ENCODE measurements at regions not wholly inside any gene's neighbourhood (a gene's known extent, or its start where the extent isn't known, plus 50 kb on each side); places are given as distances from the start of the nearest gene placed in this dataset.
"Not testable (repeated sequence)": the region's sequence is repeated elsewhere in the genome, so short reads cannot be mapped to it uniquely, and the experiment has no call there.

DNA sequence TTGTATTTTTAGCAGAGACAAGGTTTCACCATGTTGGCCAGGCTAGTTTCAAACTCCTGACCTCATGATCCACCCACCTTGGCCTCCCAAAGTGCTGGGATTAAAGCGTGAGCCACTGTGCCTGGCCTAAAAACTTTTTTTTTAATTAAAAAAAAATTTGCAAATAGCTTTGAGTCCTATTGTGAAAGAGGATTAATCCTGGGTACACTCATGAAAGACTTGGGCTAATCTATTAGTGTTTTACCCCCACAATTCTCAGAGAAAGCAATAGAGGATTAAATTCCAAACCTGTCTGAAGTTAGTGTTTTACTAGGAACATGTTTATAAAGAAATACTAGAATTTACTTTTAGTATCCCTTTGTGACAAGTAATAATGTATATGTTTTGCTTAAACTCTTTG, 76.9 kb upstream of the ITGB1 start:
- DNase-seq: no peak

DNA sequence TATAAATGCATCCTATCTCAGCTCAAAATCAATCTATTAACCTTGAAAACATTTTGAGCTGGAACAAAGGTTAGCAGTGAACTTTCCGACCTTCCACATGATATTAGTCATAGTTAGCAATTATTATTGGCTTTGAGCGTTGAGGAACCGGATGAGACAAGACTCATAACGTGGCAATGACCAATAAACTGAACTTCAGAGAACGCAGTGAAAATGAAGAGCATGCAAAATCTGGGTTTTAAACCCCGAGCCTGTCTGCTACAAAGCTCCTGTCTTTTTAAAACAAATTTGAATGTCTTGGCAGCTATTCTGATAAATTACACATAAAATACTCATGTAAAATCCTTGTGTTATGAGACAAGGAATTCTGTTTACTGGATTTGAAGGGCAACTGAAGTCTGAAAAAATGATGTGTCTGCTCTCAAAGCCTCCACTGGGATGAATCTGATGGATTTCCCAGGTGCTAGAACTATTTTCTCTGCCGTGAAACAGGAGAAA, 74.7 kb upstream of the ITGB1 start:
- DNase-seq: no peak

DNA sequence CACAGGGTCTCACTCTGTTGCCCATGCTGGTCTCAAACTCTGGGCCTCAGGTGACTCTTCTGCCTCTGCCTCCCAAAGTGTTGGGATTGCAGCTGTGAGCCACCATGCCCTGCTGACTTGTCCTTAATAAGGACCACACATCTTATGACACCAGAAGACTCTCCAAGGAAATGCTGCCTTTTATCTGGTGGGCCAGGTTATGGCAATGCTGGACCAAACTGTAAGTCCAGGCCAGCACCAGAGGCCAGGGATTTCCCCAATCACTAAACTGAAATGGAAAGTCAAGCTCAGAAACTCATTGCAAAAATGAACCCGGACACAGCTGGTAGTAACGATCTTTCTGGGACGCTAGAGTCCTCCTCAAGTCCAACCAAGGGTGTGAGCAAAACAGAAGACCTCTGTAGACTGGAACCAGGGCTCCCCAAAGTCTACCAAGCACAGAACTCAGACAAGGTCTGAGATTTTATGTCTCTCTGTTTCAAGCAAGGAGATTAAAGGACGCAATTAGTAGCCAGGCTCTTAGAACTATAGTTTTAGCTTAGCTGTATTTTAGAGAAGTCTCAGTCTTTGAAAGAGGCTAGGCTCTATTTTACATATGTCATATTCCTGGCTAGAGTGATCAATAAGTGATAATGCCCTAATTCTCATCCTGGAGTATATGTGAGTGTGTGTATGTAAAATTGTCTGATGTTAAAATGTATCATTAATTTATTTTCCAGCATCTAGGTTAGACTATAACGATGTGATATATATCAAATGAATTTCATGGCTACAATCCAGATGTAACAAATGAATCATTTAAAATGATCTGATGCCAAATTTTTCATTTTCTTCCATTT, 74.0 kb upstream of the ITGB1 start:
- DNase-seq: no peak

DNA sequence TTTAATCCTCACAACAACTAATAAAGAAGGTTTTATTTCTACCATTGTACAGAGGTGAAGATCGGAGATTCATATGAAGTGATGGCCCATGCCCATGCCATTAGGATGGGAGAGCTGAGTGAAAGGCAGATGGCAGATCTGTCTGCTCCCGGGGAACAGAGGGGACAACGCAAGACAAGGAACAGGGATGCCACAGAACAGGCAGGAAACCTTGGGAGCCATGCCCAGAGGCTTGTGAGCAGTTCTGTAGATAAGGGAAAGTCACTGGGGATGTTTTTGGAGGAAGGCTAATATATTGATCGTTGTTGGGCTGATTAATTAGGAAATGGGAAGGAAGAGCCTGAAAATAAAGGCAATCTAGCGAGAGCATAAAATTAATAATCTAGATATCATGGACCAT, 73.1 kb upstream of the ITGB1 start:
- DNase-seq: no peak

DNA sequence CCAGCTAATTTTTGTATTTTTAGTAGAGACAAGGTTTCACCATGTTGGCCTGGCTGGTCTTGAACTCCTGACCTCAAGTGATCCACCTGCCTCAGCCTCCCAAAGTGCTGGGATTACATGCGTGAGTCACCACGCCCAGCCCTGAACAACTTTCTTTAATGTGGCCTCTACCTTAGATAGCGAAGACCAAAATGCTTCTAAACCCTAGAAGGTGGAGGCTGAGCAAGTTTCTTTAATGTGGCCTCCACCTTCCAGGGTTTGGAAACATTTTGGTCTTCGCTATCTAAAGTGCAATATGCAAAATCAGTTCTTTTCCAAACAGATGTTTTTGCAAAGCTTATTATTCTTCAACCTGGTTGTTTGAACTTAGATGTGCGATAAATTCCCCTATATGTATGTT, 70.5 kb upstream of the ITGB1 start:
- DNase-seq: not testable (repeated sequence)

DNA sequence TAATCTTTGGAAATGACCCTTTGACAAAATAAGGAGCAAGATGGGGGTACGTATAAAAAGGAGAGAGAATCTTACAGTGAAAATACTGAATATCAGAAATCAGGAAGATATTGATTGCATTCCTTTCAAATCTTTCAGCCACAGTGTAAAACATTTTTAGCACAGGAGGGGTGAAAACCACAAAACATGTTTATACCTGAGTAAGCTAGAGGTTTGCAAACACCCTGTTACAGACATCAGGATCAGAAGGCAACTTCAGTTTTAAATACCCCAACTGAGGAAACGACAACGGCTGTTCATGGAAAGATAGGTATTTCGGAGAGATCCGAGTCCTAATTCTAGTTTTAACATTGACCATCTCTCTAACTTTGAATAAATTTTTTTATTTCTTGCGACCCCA, 69.1 kb upstream of the ITGB1 start:
- DNase-seq: no peak

DNA sequence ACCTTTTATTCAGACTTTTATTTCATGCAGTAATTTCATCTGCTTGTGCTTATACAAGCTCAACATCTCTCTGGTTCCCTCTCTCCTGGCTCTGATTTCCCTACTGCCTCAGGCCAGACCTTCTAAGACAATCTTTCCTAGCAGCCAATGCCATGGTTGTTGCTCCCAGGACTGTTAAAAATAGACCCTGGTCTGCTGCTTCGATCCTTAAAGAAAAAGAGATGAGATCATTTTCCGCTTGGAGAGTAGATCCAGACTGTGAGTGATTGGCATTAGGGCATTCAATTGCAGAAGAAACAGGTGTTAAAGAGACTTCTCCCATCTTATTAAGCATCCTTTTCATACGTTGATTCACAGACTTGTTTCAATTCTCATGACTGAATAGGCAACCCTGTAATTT, 68.4 kb upstream of the ITGB1 start:
- DNase-seq: no peak

DNA sequence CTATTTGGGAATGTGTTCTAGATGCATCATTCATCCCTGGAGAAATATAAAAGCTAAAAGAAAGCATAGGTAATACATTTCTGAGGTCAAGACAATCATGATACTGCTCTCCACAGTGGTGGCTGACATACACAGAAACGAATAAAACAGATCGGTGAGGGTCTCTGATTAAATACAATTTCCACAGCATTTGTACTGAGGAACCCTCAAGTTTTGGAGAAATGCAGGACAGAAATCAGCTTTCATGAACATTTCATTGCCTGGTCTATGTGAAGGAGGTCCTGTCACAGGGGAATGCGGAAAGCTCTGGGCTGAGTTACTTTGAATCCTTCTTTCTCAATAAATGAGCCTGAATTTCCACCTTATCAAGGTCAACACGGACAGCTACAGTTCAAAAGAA, 67.9 kb upstream of the ITGB1 start:
- DNase-seq: no peak

DNA sequence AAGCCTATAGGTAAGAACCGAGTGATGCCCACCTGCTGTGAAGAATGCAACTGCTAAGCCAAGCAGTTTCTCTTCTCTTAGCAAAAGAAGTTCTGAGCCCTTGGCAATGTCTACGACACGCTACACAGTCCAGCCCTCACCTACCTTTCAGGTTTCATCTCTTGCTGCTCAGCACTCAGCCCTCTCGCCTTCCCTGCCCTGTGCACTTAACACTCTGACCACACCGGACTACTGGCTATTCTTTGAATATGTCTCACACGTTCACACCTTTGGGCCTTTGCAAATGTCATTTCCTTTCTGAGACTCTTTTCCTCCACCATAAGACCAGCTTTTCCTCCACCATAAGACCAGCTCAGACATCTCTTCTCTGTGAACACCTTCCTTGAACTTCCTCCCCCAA, 67.0 kb upstream of the ITGB1 start:
- DNase-seq: no peak

DNA sequence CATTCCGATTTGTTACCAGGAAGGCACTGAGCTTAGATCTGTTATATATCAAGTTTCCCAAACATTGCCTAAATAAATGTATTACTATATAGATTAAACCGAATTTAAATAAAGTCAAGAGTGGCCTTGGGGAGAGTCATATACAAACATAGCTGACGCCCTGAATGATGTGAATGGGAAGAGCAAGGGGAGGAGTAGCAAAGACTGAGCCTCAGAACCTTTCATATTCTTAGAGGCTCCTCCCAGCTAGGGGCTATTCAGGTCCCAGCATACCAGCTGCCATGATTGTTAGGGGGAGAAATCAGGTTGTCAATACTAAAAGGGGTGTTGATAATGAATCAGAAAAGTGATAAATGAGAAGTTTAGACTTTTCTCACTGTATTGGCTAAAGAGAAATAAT, 64.7 kb upstream of the ITGB1 start:
- no peak for DNase-seq

DNA sequence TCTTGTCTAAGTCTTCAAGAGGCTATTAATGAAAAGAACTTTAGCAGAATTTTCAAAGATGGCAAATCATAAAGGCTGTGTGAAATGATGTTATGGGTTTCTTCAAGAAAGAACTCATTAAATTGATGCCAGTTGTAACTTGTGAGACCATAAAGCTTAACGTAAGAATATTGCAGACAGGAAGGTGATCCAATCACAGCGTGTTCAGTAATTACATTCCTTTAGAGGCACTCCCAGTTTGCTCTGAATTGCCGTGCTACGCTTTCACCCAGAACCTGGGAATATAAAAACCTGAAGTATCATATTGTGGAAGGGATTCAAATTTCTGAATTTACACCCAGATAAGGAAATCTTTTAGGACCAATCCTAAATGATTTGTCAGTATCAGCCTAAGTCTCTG, 64.1 kb upstream of the ITGB1 start:
- no peak for DNase-seq

DNA sequence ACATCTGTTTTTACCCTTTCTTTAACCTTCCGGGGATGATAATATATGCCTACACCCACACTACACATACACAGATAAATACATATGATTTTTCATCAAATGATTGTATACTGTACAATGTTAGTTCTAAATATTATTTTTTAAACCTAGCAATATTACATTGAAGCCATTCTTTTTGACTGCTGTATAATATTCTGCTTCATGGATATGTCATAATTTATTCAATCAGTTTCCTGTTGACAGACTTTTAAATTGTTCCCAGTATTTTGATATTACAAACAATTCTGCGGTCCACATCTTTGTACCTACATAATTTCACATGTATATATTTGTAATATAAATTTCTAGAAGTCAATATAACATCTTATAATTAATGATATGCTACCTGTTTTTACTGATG, 59.0 kb upstream of the ITGB1 start:
- no peak for DNase-seq

DNA sequence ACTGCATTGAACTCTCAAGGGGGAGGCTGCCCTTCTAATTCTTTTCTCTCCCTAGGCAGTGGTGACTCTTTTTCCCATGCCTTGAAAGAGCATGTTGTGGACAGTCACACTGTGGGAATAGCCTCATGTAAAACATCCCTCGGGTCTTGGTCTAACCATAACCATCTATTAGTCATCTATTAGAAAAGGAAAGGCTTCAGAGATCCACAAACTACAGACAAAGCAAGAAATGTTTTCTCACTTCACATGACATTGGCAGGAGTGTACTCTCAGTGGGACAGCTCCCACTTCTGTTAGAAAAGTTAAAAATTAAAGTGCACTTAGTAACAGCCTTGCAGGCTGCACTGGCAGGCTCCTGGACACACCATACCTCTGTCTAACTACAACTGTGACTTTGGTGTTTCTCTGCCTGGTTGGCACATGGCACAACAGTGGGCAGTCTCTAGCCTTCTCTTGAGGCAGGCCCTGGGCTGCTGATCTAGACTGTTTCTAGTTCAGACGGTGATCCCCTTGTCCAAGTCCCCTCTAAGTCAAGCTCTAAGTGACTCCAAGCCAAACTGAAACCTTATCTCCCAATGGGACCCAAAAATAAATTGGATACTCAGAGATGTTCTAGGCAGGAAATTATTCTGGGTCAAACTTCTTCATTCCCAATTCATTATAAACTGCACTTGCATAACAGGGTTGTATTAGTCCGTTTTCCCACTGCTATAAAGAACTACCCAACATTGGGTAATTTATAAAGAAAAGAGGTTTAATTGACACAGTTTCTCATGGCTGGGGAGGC, 57.9 kb upstream of the ITGB1 start:
- no peak for DNase-seq

DNA sequence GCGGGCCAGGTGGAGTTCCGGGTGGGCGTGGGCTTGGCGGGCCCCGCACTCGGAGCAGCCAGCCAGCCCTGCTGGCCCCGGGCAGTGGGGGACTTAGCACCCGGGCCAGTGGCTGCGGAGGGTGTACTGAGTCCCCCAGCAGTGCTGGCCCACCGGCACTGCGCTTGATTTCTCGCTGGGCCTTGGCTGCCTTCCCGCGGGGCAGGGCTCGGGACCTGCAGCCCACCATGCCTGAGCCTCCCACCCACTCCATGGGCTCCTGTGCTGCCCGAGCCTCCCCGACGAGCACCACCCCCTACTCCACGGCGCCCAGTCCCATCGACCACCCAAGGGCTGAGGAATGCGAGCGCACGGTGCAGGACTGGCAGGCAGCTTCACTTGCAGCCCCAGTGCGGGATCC, 55.3 kb upstream of the ITGB1 start:
- not testable (repeated sequence) for DNase-seq

DNA sequence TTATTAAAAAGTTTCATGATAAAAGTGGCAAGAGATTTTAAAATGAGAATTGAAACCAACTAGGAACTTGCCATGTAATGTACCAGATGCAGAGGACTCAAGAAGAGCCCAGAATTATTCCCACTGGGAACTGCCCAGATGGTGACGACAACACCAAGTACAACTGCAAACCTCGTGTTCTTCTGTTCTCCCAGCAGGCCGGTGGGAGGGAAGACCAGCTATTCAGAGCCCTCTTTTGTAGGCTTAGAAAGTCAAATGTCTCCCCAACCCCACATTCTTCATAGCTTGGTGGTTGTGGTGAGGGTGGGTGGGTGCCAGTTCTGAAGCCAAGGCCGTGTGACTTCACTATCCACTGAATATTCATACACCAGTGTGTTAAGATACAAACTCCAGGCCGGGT, 54.3 kb upstream of the ITGB1 start:
- no peak for DNase-seq

DNA sequence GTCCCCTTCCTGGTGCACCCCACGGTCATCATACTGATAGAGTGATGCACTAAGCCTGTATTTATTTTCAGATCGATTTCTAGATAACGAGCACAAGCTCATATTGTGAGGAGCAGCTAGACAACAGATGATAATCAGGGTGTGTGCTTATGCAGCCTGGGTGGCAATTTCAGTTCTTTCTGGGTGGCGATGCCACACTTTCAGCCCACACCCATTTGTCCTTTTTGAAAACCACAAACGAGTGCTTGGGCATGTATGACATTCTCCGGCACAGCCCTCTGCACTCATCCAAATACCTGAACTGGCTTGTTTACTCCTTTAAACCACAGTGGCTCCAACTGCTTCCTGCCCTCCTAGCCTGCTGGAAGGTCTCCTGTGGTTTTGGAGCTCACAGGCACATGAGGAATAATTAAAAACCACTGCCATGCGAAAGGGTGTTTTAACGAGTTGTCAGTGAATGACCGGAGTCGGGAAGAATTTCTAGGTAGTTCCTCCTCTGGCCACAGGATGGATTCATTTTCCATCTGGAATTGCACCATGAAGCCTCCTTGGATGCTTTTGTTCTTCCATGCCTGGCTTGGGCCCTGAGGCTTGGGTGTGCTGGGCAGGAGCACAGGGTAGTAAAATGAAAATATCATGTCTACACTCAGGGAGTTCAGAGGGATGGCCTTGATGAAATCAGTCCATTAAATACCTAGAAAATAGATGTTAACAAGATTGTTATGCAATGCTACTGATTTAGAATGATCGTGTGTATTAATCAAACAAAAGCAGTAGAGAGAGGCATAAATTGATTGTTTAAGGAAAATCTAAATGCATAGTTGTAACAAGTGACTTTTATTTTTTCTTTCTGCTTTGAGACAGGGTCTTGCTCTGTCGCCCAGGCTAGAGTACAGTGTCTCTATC, 52.4 kb upstream of the ITGB1 start:
- no peak for DNase-seq

DNA sequence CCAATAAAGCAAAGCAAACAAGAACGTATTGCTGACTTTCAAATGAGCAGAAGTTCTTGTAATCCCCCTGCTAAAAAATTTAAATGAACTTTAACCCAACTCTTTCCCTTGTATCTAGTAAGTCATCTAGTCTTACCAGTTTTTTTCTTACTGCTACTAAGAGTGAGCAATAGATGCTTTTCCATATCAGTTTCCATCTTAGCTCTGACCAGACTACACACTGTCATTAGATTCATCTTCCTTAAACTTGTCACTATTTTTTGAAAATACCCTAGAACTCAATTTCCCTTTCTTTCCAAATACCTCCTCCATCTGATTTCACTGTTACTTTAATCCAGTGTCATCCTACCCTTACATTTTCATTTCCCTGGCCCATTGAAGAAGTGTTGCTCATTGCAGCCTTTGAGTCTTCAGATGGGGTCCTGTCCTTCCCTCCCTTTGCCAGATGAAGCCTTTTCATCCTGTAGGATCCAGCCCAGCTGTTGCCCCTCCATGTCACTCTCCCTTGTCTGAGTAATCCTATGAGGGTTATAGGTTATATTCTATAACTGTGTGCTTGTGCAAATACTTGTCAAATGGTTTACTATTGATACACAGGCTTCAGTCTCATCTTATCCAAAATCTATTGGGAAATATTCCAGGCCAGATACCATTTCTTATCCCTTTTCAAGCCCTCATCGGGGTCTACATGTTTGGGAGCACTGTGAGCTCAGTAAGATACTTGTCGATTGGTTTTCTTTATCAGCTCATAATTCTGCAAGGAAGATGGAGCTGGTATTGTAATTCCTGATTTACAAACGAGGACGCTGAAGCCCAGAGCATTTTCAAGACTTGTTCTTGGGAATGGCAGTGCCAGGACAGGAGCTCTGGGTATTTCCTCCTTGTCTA, 51.5 kb upstream of the ITGB1 start:
- DNase-seq: no peak

DNA sequence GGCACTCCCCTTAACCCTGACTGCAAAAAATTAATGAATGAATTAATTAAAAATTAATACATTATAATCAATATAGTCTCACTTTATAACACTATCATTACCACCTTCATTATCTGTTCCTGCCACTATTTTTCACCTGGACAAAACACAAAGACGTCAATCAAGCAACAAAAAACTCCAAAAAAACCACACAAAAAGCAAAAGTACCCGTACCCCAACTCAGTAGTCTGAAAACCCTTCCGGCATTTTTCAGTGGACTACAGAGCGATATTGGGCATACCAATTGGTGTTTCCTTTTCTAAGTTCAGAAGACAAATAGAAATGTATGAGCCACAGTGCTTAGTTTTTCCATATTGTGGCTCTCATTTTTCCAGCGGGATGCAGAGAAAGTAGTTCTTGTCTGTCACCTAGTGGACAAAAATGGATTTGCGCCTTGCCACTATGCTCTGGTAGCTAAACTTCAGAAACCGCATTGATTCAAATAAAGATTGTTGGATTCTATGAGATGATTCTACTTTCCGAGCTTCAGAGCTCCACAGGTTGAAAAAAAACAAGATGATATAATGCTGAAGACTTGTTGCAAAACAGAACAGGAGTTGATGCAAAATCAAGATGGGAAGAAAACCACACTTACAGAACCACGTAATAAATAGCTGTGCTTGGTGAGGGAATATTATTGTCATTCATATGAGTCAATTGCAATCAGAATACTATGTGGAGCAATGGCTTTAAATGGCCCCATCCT, 50.6 kb upstream of the ITGB1 start:
- DNase-seq: no peak

DNA sequence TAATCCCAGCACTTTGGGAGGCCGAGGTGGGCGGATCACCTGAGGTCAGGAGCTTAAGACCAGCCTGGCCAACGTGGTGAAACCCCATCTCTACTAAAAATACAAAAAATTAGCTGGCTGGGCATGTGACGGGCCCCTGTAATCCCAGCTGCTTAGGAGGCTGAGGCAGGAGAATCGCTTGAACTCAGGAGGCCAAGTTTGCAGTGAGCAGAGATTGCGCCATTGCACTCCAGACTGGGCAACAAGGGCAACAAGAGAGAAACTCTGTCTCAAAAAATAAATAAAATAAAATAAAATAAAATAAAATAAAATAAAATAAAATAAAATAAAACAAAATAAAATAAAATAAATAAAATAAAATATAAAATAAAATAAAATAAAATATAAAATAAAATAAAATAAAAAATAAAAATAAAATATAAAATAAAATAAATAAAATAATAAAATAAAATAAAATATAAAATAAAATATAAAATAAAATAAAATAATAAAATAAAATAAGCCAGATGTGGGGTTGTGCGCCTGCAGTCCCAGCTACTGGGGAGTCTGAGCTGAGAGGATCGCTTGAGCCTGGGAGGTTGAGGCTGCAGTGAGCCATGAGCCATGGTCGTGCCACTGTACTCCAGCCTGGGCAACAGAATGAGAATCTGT, 49.8 kb upstream of the ITGB1 start:
- DNase-seq: not testable (repeated sequence)

All from NCI-H524 treated with DMSO at 0.1 percent for 48 hours (cell line).